Heart left ventricle (tissue), 16 donors: ENCODE measurements at regions not wholly inside any gene's neighbourhood (a gene's known extent, or its start where the extent isn't known, plus 50 kb on each side); places are given as distances from the start of the nearest gene placed in this dataset.

ENCODE experiments used
- ATAC-seq, 4 donors: fragments of 200-7000 bp; cut with Tn5 transposase; one replicate each; pipeline ENCODE4 v1.9.1; 2020 to 2022; ENCODE audit warnings: moderate library complexity in 4 of 4, mild to moderate bottlenecking in 3 of 4, moderate number of reproducible peaks in 1 of 4
- DNase-seq, 5 donors: peaks; one replicate each; pipeline ENCODE4 v3.0.0-alpha.2; 2020
- H3K27ac ChIP-seq, 12 donors: fragments of 200-600 bp; sonication (generic) in 4 of 12; one replicate each; pipeline versions ENCODE4 v1.5.0 to v1.8.0; 2016 to 2022; ENCODE audit warnings: mild to moderate bottlenecking in 2 of 12
- H3K27me3 ChIP-seq, 9 donors: fragments of 200-600 bp; sonication (generic) in 2 of 9; one replicate each; pipeline versions ENCODE4 v1.5.1 to v1.8.0; 2016 to 2022; ENCODE audit warnings: mild to moderate bottlenecking in 3 of 9
- H3K36me3 ChIP-seq, 9 donors: fragments of 200-600 bp; sonication (generic) in 2 of 9; one replicate each; pipeline versions ENCODE4 v1.5.0 to v1.8.0; 2018 to 2022; ENCODE audit warnings: mild to moderate bottlenecking in 2 of 9
- H3K4me1 ChIP-seq, 12 donors: fragments of 200-600 bp; sonication (generic) in 4 of 12; one replicate each; pipeline versions ENCODE4 v1.5.0 to v1.8.0; 2016 to 2022; ENCODE audit warnings: mild to moderate bottlenecking in 3 of 12
- H3K4me3 ChIP-seq, 12 donors: fragments of 200-600 bp; sonication (generic) in 4 of 12; one replicate each; pipeline versions ENCODE4 v1.5.0 to v1.8.0; 2017 to 2022; ENCODE audit warnings: mild to moderate bottlenecking in 9 of 12, moderate library complexity in 4 of 12
- H3K9me3 ChIP-seq, 12 donors: fragments of 200-600 bp; sonication (generic) in 4 of 12; one replicate each; pipeline versions ENCODE4 v1.5.0 to v1.8.0; 2016 to 2022; ENCODE audit warnings: mild to moderate bottlenecking in 1 of 12
- CTCF ChIP-seq, 12 donors: fragments of 200-600 bp; sonication (generic) in 4 of 12; IDR thresholded peaks; one replicate each; pipeline versions ENCODE4 v1.5.0 to v1.8.0; 2018 to 2022; ENCODE audit warnings: antibody characterized with exemption in 12 of 12, mild to moderate bottlenecking in 5 of 12
- POLR2A ChIP-seq, 2 donors: fragments of 450-650 bp; IDR thresholded peaks; one replicate each; pipeline ENCODE4 v1.6.1; 2017; ENCODE audit warnings: antibody characterized with exemption in 2 of 2, mild to moderate bottlenecking in 2 of 2, moderate library complexity in 2 of 2
- WGBS, 4 donors: extraction: QIAGEN DNeasy Blood & Tissue Kit in 2 of 4; methylation state at CpG; one replicate each; pipeline versions ENCODE4 v1.1.5 to v1.1.7; 2013 to 2018; 5-methylcytosine and 5-hydroxymethylcytosine counted together
- intact Hi-C, 10 donors: fragments of 100-400 bp; cut with DNase I; formaldehyde crosslinking; loops; one replicate each; pipeline versions ENCODE4 v1.11.1 to v1.14.2; 2022
- donor health status: ischemic (EF 13 %, LVEDD 7.1; RV severe dilation, severe dysfunction).
- donor health status: healthy with polysubstance abuse.
- donor health status: DM: no; HTN: yes; CAD: no.
- donor health status: DM: no; HTN: no; CAD: no.
- donor health status: ischemic (EF 25% LVEDD 6.9; RV normal size, moderate dysfunction).
- donor health status: ischemic (EF 25% LVEDD 5.7; RV mildly dilated, moderate dysfunction).
- donor health status: healthy.
- donor health status: DM: yes; HTN: yes; CAD: no.
- donor health status: ischemic (EF 35%, LVEDD 5.7; RV mildly dilated, moderate dysfunction).
- donor health status: nonischemic (EF 11% LVEDD 7.7; RV severe dilation, severe dysfunction).
- donor health status: DM: yes; HTN: yes; CAD: no.
- donor health status: PGD.
- donor health status: ischemic (EF 29% LVEDD 5.4; RV normal size, mild dysfunction).
- donor health status: nonischemic (EF 23%, LVEDD 6.1; RV moderate dilation, normal function).

- ATAC-seq (no peak), DNase-seq (no peak)
- Histone ChIP-seq H3K9me3 (no peaks in the 10 kb centered on the region), H3K36me3 (no peaks in the 10 kb centered on the region), H3K27ac (no peak overlapping the region), H3K27me3 (no peaks in the 10 kb centered on the region), H3K4me1 (peaks cover 0 to 12% (median 3%) of the 10 kb centered on the region in 12 donors), H3K4me3 (no peak overlapping the region)
- intact Hi-C loops, result loop anchor here in 2 of 10 donors (10.0 kb wide), 2 partner anchors 199 to 349 kb away; partner anchors contain the start of gene MEF2C (in 1 of the 2)
- 72 to 95% (median 87%) methylated on average over 1 of the region's 1 CpG for WGBS, 4 donors
- TF ChIP-seq POLR2A (IDR thresholded peaks at IDR 0.05), result no peak
- TF ChIP-seq CTCF (IDR thresholded peaks at IDR 0.05), result no peak
These were observed 200.8 kb upstream of the MEF2C start for GRCh38 chr5:89083791-89084190.

GRCh38 chr5:89081360-89081759 lies 198.4 kb upstream of the MEF2C start:
- intact Hi-C loops, result loop anchor here in 2 of 10 donors (10.0 kb wide), 2 partner anchors 197 to 347 kb away; partner anchors contain the start of gene MEF2C (in 1 of the 2)
- DNase-seq (no peak), ATAC-seq (no peak)
- H3K27me3 ChIP-seq, result no peaks in the 10 kb centered on the region
- WGBS, 4 donors, result 95 to 96% (median 95%) methylated on average over 2 of the region's 2 CpGs
- no peak overlapping the region for H3K4me3 ChIP-seq
- H3K9me3 ChIP-seq, result no peaks in the 10 kb centered on the region
- no peaks in the 10 kb centered on the region for H3K36me3 ChIP-seq
- TF ChIP-seq POLR2A (IDR thresholded peaks at IDR 0.05) (no peak), CTCF (IDR thresholded peaks at IDR 0.05) (no peak)
- H3K4me1 ChIP-seq, result no peaks in the 10 kb centered on the region
- H3K27ac ChIP-seq, result no peak overlapping the region

GRCh38 chr5:89080467-89081116 lies 197.6 kb upstream of the MEF2C start:
- Histone ChIP-seq H3K27ac (no peak overlapping the region), H3K4me1 (no peaks in the 10 kb centered on the region), H3K4me3 (no peak overlapping the region), H3K36me3 (no peaks in the 10 kb centered on the region), H3K9me3 (no peaks in the 10 kb centered on the region), H3K27me3 (no peaks in the 10 kb centered on the region)
- 95 to 99% (median 96%) methylated on average over 5 of the region's 5 CpGs for WGBS, 4 donors
- TF ChIP-seq CTCF (IDR thresholded peaks at IDR 0.05) (no peak), POLR2A (IDR thresholded peaks at IDR 0.05) (no peak)
- intact Hi-C loops, result loop anchor here in 2 of 10 donors (10.0 kb wide), 2 partner anchors 196 to 346 kb away; partner anchors contain the start of gene MEF2C (in 1 of the 2)
- ATAC-seq (no peak), DNase-seq (no peak)

- H3K36me3 ChIP-seq, result no peaks in the 10 kb centered on the region
- H3K9me3 ChIP-seq, result no peaks in the 10 kb centered on the region
- no peak overlapping the region for H3K27ac ChIP-seq
- intact Hi-C loops, result no loop called here
- no peaks in the 10 kb centered on the region for H3K4me1 ChIP-seq
- H3K27me3 ChIP-seq, result no peaks in the 10 kb centered on the region
- DNase-seq (no peak), ATAC-seq (no peak)
- no peak for TF ChIP-seq POLR2A (IDR thresholded peaks at IDR 0.05)
- 79 to 88% (median 83%) methylated on average over 11 of the region's 11 CpGs for WGBS, 4 donors
- no peak overlapping the region for H3K4me3 ChIP-seq
These were observed 190.1 kb upstream of the MEF2C start for GRCh38 chr5:89072842-89073672.
